HEK293 (cell line): ENCODE measurements at regions not wholly inside any gene's neighbourhood (a gene's known extent, or its start where the extent isn't known, plus 50 kb on each side); places are given as distances from the start of the nearest gene placed in this dataset.

ENCODE experiments used
- CTCF ChIP-seq: fragments of 450-650 bp; formaldehyde crosslinking; IDR thresholded peaks from 2 replicates; pipeline ENCODE4 v1.5.1; 2016; ENCODE audit warnings: missing biosample characterization, missing genetic modification characterization
- ELK4 ChIP-seq: IDR thresholded peaks from 2 replicates; pipeline ENCODE4 v1.6.1; 2011; ENCODE audit warnings: mild to moderate bottlenecking, low read depth, low read length, borderline replicate concordance
- GLI2 ChIP-seq: fragments of 450-650 bp; formaldehyde crosslinking; IDR thresholded peaks from 2 replicates; pipeline ENCODE4; 2017; ENCODE audit warnings: missing biosample characterization, missing genetic modification characterization, low read depth, borderline replicate concordance
- SP3 ChIP-seq: fragments of 450-650 bp; formaldehyde crosslinking; IDR thresholded peaks from 2 replicates; pipeline ENCODE4 v1.5.1; 2016; ENCODE audit warnings: missing biosample characterization, missing genetic modification characterization
- YY1 ChIP-seq: fragments of 450-650 bp; formaldehyde crosslinking; IDR thresholded peaks from 2 replicates; pipeline ENCODE4 v1.5.1; 2018; ENCODE audit warnings: missing biosample characterization, missing genetic modification characterization
- ZBTB20 ChIP-seq: fragments of 450-650 bp; formaldehyde crosslinking; IDR thresholded peaks from 2 replicates; pipeline ENCODE4 v1.5.1; 2016; ENCODE audit warnings: missing biosample characterization, missing genetic modification characterization
- ZBTB7A ChIP-seq: fragments of 450-650 bp; formaldehyde crosslinking; IDR thresholded peaks from 2 replicates; pipeline ENCODE4 v1.5.1; 2016; ENCODE audit warnings: low read depth, missing biosample characterization, missing genetic modification characterization
- ZNF24 ChIP-seq: fragments of 450-650 bp; formaldehyde crosslinking; IDR thresholded peaks from 2 replicates; pipeline ENCODE4 v1.5.1; 2016; ENCODE audit warnings: missing biosample characterization, missing genetic modification characterization
- ZNF404 ChIP-seq: fragments of 450-650 bp; formaldehyde crosslinking; IDR thresholded peaks from 2 replicates; pipeline ENCODE4 v1.5.1; 2017; ENCODE audit warnings: missing biosample characterization, missing genetic modification characterization
- ZNF529 ChIP-seq: fragments of 450-650 bp; formaldehyde crosslinking; IDR thresholded peaks from 2 replicates; pipeline ENCODE4 v1.5.1; 2017; ENCODE audit warnings: missing genetic modification characterization, missing biosample characterization; ENCODE audit not compliant: insufficient replicate concordance
- ZNF560 ChIP-seq: fragments of 450-650 bp; formaldehyde crosslinking; IDR thresholded peaks from 2 replicates; pipeline ENCODE4 v1.5.1; 2017; ENCODE audit warnings: missing biosample characterization, missing genetic modification characterization, borderline replicate concordance
- ZNF768 ChIP-seq: fragments of 450-650 bp; formaldehyde crosslinking; IDR thresholded peaks from 2 replicates; pipeline ENCODE4 v1.5.1; 2018; ENCODE audit warnings: missing biosample characterization, mild to moderate bottlenecking, missing genetic modification characterization

- TF ChIP-seq ZBTB20 (tag by site-specific recombination) = no peak
- TF ChIP-seq ZNF529 (tag by site-specific recombination) = no peak
- no peak for TF ChIP-seq GLI2
- TF ChIP-seq ZNF768 (tag by site-specific recombination) = no peak
- TF ChIP-seq YY1 (tag by site-specific recombination) = no peak
- no peak for TF ChIP-seq ZBTB7A (tag by site-specific recombination)
- TF ChIP-seq CTCF (tag by site-specific recombination) = no peak
- no peak for TF ChIP-seq ELK4
- no peak for TF ChIP-seq ZNF560
- no peak for TF ChIP-seq SP3 (tag by site-specific recombination)
- no peak for TF ChIP-seq ZNF24 (tag by site-specific recombination)
- TF ChIP-seq ZNF404 (tag by site-specific recombination) = no peak
Observed at GRCh38 chr1:106793651-106794050, 262.8 kb upstream of the PRMT6 start.
